GM21619 (cell line): ENCODE measurements at regions not wholly inside any gene's neighbourhood (a gene's known extent, or its start where the extent isn't known, plus 50 kb on each side); places are given as distances from the start of the nearest gene placed in this dataset.
A peak's percentile ranks its signal among the peaks of the same experiment; 100 is the strongest.

Source experiments
- ATAC-seq: cut with Tn5 transposase; IDR thresholded peaks from one replicate; pipeline ENCODE4 v1.9.1; 2021; ENCODE audit not compliant: unreplicated experiment

- no peak for ATAC-seq
Measured at GRCh38 chr7:38069052-38069451, 109.0 kb upstream of the STARD3NL start.

GRCh38 chr7:38070718-38071117 is 107.3 kb upstream of the STARD3NL start:
- no peak for ATAC-seq

- no peak for ATAC-seq
Measured at GRCh38 chr7:38086857-38087256, 91.2 kb upstream of the STARD3NL start.

GRCh38 chr7:38102507-38102906 is 75.5 kb upstream of the STARD3NL start:
- no peak for ATAC-seq

GRCh38 chr7:38105874-38106483 is 72.1 kb upstream of the STARD3NL start:
- ATAC-seq = peak; percentile 58

- ATAC-seq = peak; percentile 71
Measured at GRCh38 chr7:38107486-38107893, 70.6 kb upstream of the STARD3NL start.

GRCh38 chr7:38112075-38112474 is 66.0 kb upstream of the STARD3NL start:
- ATAC-seq = no peak

GRCh38 chr7:38120076-38120475 is 58.0 kb upstream of the STARD3NL start:
- ATAC-seq = no peak

- ATAC-seq = no peak
Measured at GRCh38 chr7:38122501-38122900, 55.5 kb upstream of the STARD3NL start.

- ATAC-seq = no peak
Measured at GRCh38 chr7:38123494-38123893, 54.6 kb upstream of the STARD3NL start.

- no peak for ATAC-seq
Measured at GRCh38 chr7:38127216-38128207, 50.5 kb upstream of the STARD3NL start.
